Left lung (tissue), 4 donors: ENCODE measurements at regions not wholly inside any gene's neighbourhood (a gene's known extent, or its start where the extent isn't known, plus 50 kb on each side); places are given as distances from the start of the nearest gene placed in this dataset.

Experiments
- ATAC-seq: fragments of 200-7000 bp; cut with Tn5 transposase; one replicate; pipeline ENCODE4 v1.9.1; 2020; ENCODE audit warnings: moderate library complexity
- DNase-seq, 4 donors: peaks; one replicate each; pipeline ENCODE4 v3.0.0-alpha.2; 2013 to 2020
- H3K27ac ChIP-seq, 2 donors: fragments of 200-600 bp; sonication (generic) in 1 of 2; one replicate each; pipeline versions ENCODE4 v1.5.0 to v1.8.0; 2020 to 2021
- H3K27me3 ChIP-seq, 2 donors: fragments of 200-600 bp; sonication (generic) in 1 of 2; one replicate each; pipeline versions ENCODE4 v1.5.0 to v1.8.0; 2020 to 2021
- H3K36me3 ChIP-seq, 2 donors: fragments of 200-600 bp; sonication (generic) in 1 of 2; one replicate each; pipeline versions ENCODE4 v1.5.0 to v1.8.0; 2020 to 2021
- H3K4me1 ChIP-seq, 2 donors: fragments of 200-600 bp; one replicate each; pipeline ENCODE4 v1.8.0; 2021
- H3K4me3 ChIP-seq, 2 donors: fragments of 200-600 bp; sonication (generic) in 1 of 2; one replicate each; pipeline versions ENCODE4 v1.5.0 to v1.8.0; 2020 to 2021; ENCODE audit warnings: mild to moderate bottlenecking in 1 of 2
- H3K9me3 ChIP-seq, 2 donors: fragments of 200-600 bp; sonication (generic) in 1 of 2; one replicate each; pipeline versions ENCODE4 v1.5.0 to v1.8.0; 2020 to 2021
- CTCF ChIP-seq, 2 donors: fragments of 200-600 bp; sonication (generic) in 1 of 2; IDR thresholded peaks; one replicate each; pipeline versions ENCODE4 v1.5.0 to v1.8.0; 2021; ENCODE audit warnings: antibody characterized with exemption in 2 of 2
- intact Hi-C, 2 donors: fragments of 100-400 bp; cut with DNase I; formaldehyde crosslinking; loops; one replicate each; pipeline versions ENCODE4 v1.11.2 to v1.14.2; 2022
- donor health status: DM: no; HTN: yes; CAD: no.
- donor health status: DM: no; HTN: no; CAD: no.

GRCh38 chr4:106584337-106584989 is 215.9 kb upstream of the GIMD1 start:
- no peak overlapping the region for H3K4me3 ChIP-seq
- H3K4me1 ChIP-seq: no peaks in the 10 kb centered on the region
- no peaks in the 10 kb centered on the region for H3K36me3 ChIP-seq
- intact Hi-C loops: no loop called here
- DNase-seq (no peak), ATAC-seq (no peak)
- no peaks in the 10 kb centered on the region for H3K27me3 ChIP-seq
- no peak overlapping the region for H3K27ac ChIP-seq
- H3K9me3 ChIP-seq: no peaks in the 10 kb centered on the region
- no peak for TF ChIP-seq CTCF (IDR thresholded peaks at IDR 0.05)

GRCh38 chr4:106583567-106583966 is 215.0 kb upstream of the GIMD1 start:
- no peaks in the 10 kb centered on the region for H3K36me3 ChIP-seq

GRCh38 chr4:106583108-106583507 is 214.5 kb upstream of the GIMD1 start:
- ATAC-seq: no peak
- TF ChIP-seq CTCF (IDR thresholded peaks at IDR 0.05): no peak
- intact Hi-C loops: no loop called here
- Histone ChIP-seq H3K4me1 (no peaks in the 10 kb centered on the region), H3K27ac (no peak overlapping the region), H3K27me3 (no peaks in the 10 kb centered on the region), H3K36me3 (no peaks in the 10 kb centered on the region), H3K4me3 (no peak overlapping the region), H3K9me3 (no peaks in the 10 kb centered on the region)
- DNase-seq: no peak

More at GRCh38 chr4:106583567-106583966, 215.0 kb upstream of the GIMD1 start:
- no peaks in the 10 kb centered on the region for H3K4me1 ChIP-seq
- ATAC-seq: peak; percentile 44
- H3K9me3 ChIP-seq: no peaks in the 10 kb centered on the region
- no peaks in the 10 kb centered on the region for H3K27me3 ChIP-seq
- H3K4me3 ChIP-seq: no peak overlapping the region
- H3K27ac ChIP-seq: no peak overlapping the region
- intact Hi-C loops: no loop called here
- no peak for TF ChIP-seq CTCF (IDR thresholded peaks at IDR 0.05)
- DNase-seq: no peak

GRCh38 chr4:106582103-106582502 is 213.5 kb upstream of the GIMD1 start:
- no peak for ATAC-seq
- H3K9me3 ChIP-seq: no peaks in the 10 kb centered on the region
- H3K4me1 ChIP-seq: no peaks in the 10 kb centered on the region
- intact Hi-C loops: no loop called here
- no peak overlapping the region for H3K27ac ChIP-seq
- H3K4me3 ChIP-seq: no peak overlapping the region
- no peak for DNase-seq
- no peaks in the 10 kb centered on the region for H3K36me3 ChIP-seq
- H3K27me3 ChIP-seq: no peaks in the 10 kb centered on the region
- no peak for TF ChIP-seq CTCF (IDR thresholded peaks at IDR 0.05)

GRCh38 chr4:106579236-106579635 is 210.7 kb upstream of the GIMD1 start:
- H3K27me3 ChIP-seq: no peaks in the 10 kb centered on the region
- H3K27ac ChIP-seq: no peak overlapping the region
- intact Hi-C loops: no loop called here
- ATAC-seq: no peak
- no peaks in the 10 kb centered on the region for H3K9me3 ChIP-seq
- H3K4me3 ChIP-seq: no peak overlapping the region
- DNase-seq: no peak
- no peaks in the 10 kb centered on the region for H3K4me1 ChIP-seq
- H3K36me3 ChIP-seq: no peaks in the 10 kb centered on the region
- TF ChIP-seq CTCF (IDR thresholded peaks at IDR 0.05): no peak
